A549 (cell line): ENCODE measurements at regions not wholly inside any gene's neighbourhood (a gene's known extent, or its start where the extent isn't known, plus 50 kb on each side); places are given as distances from the start of the nearest gene placed in this dataset.
A peak's percentile ranks its signal among the peaks of the same experiment; 100 is the strongest.

Experiments used
- ATAC-seq, 2 experiments: fragments of 200-7000 bp in 1 of 2; fragments of >200 bp in 1 of 2; cut with Nextera tagmentation in 1 of 2; cut with Tn5 transposase in 1 of 2; 3 replicates each; pipeline versions ENCODE4 v1.8.0 to v1.9.1; 2018 to 2020; ENCODE audit warnings: mild to moderate bottlenecking in 1 of 2, moderate library complexity in 1 of 2
- CTCF ChIA-PET: fragments of 300-600 bp; sonication (Branson Sonifier 250); formaldehyde crosslinking; extraction: SDS; loops from one replicate; lab custom pipeline; 2021; ENCODE audit warnings: antibody characterized with exemption, inconsistent platforms; lab: Yijun Ruan, JAX
- POLR2A ChIA-PET: fragments of 350-600 bp; formaldehyde crosslinking; extraction: SDS; loops from one replicate; lab custom pipeline; 2021; ENCODE audit warnings: antibody characterized with exemption, inconsistent platforms; lab: Yijun Ruan, JAX
- DNase-seq, 2 experiments: peaks; one replicate each; pipeline versions ENCODE4 v3.0.0 to v3.0.0-alpha.2; 2011 to 2016; ENCODE audit warnings: low read depth in 1 of 2, low spot score in 1 of 2
- FAIRE-seq: peaks from 2 replicates; lab custom pipeline; 2011; peaks lifted over from hg19 to GRCh38; lab: Jason Lieb, UNC
- H3K27ac ChIP-seq, 2 experiments: fragments of >200 bp; sonication (Bioruptor Twin); formaldehyde crosslinking; 3 replicates each; pipeline ENCODE4 v1.5.1; 2016 to 2017
- H3K4me1 ChIP-seq: fragments of >200 bp; sonication (Bioruptor Twin); formaldehyde crosslinking; 3 replicates; pipeline ENCODE4 v1.6.1; 2016
- H3K4me2 ChIP-seq: fragments of >200 bp; sonication (Bioruptor Twin); formaldehyde crosslinking; 3 replicates; pipeline ENCODE4 v1.6.1; 2016
- H3K4me3 ChIP-seq: fragments of >200 bp; sonication (Bioruptor Twin); formaldehyde crosslinking; 3 replicates; pipeline ENCODE4 v1.5.1; 2016
- H3K9me3 ChIP-seq: fragments of >200 bp; sonication (Bioruptor Twin); formaldehyde crosslinking; 3 replicates; pipeline ENCODE4 v1.6.1; 2016
- ATOH8 ChIP-seq: fragments of 250-450 bp; sonication (Bioruptor Pico); IDR thresholded peaks from 2 replicates; pipeline ENCODE4 v1.5.0; 2020; ENCODE audit warnings: low read depth, mild to moderate bottlenecking, moderate library complexity
- BHLHE40 ChIP-seq: IDR thresholded peaks from 2 replicates; pipeline ENCODE4 v1.6.1; 2012; ENCODE audit warnings: low read depth, low read length, inconsistent platforms
- CEBPB ChIP-seq, 2 experiments: fragments of >200 bp in 1 of 2; sonication (Bioruptor Twin) in 1 of 2; formaldehyde crosslinking in 1 of 2; IDR thresholded peaks; 2 replicates each; pipeline ENCODE4 v1.6.1; 2012 to 2016
- ESRRA ChIP-seq: fragments of 150-350 bp; IDR thresholded peaks from 2 replicates; pipeline ENCODE4 v1.6.1; 2014; ENCODE audit warnings: mild to moderate bottlenecking, low read length, borderline replicate concordance
- FOSL2 ChIP-seq, 2 experiments: fragments of 450-650 bp in 1 of 2; fragments of >200 bp in 1 of 2; sonication (Bioruptor Twin) in 1 of 2; formaldehyde crosslinking; IDR thresholded peaks; 2 replicates each; pipeline versions ENCODE4 v1.5.0 to v1.6.1; 2016 to 2020; ENCODE audit warnings: mild to moderate bottlenecking in 1 of 2, moderate library complexity in 1 of 2
- GATA3 ChIP-seq: IDR thresholded peaks from 2 replicates; pipeline ENCODE4 v1.6.1; 2012; ENCODE audit warnings: borderline replicate concordance
- HDAC2 ChIP-seq: fragments of 200-600 bp; sonication (generic); IDR thresholded peaks from 2 replicates; pipeline ENCODE4 v1.6.1; 2016
- HOXA7 ChIP-seq: fragments of 250-450 bp; sonication (Bioruptor Pico); IDR thresholded peaks from 2 replicates; pipeline ENCODE4 v1.5.0; 2020; ENCODE audit warnings: mild to moderate bottlenecking, moderate library complexity
- KDM5A ChIP-seq: fragments of 200-600 bp; sonication (generic); IDR thresholded peaks from 2 replicates; pipeline ENCODE4 v1.6.1; 2016; ENCODE audit warnings: antibody characterized with exemption, mild to moderate bottlenecking
- POLR2A ChIP-seq: IDR thresholded peaks from 2 replicates; pipeline ENCODE4 v1.6.1; 2012; ENCODE audit warnings: mild to moderate bottlenecking, low read length
- POLR2AphosphoS2 ChIP-seq: conservative IDR thresholded peaks from 2 replicates; pipeline ENCODE4 v1.6.1; 2012; ENCODE audit warnings: low read length, improper control_type of control experiment, inconsistent platforms
- RAD21 ChIP-seq, 2 experiments: fragments of >200 bp in 1 of 2; sonication (Bioruptor Twin) in 1 of 2; formaldehyde crosslinking in 1 of 2; IDR thresholded peaks in 1 of 2; conservative IDR thresholded peaks in 1 of 2; 2 replicates in 1 of 2; 3 replicates in 1 of 2; pipeline ENCODE4 v1.6.1; 2012 to 2018; ENCODE audit warnings: inconsistent platforms in 1 of 2
- SMC3 ChIP-seq: fragments of >200 bp; sonication (Bioruptor Twin); formaldehyde crosslinking; IDR thresholded peaks from 3 replicates; pipeline ENCODE4 v1.6.1; 2018; ENCODE audit warnings: inconsistent platforms
- USF2 ChIP-seq: fragments of 450-650 bp; IDR thresholded peaks from 2 replicates; pipeline ENCODE4 v1.6.1; 2014; ENCODE audit warnings: antibody characterized with exemption
- WGBS: methylation state at CpG from one replicate; pipeline ENCODE4 v1.1.6; 2017; ENCODE audit errors: missing lambda C conversion rate; 5-methylcytosine and 5-hydroxymethylcytosine counted together
- TF ChIP-seq, protein P1 (sequence below): fragments of 150-350 bp; IDR thresholded peaks from 2 replicates; pipeline ENCODE4 v1.6.1; 2014; ENCODE audit warnings: low read depth, mild to moderate bottlenecking, low read length
- TF ChIP-seq, protein P2 (sequence below): fragments of >200 bp; sonication (Bioruptor Twin); formaldehyde crosslinking; IDR thresholded peaks from 3 replicates; pipeline ENCODE4 v1.5.1; 2016
- TF ChIP-seq, protein P3 (sequence below): IDR thresholded peaks from 2 replicates; pipeline ENCODE4 v1.6.1; 2012; ENCODE audit warnings: low read depth, borderline replicate concordance

GRCh38 chr7:33807779-33808482 is 97.4 kb upstream of the BMPER start:
- POLR2A ChIA-PET, result interaction anchor here (1.0 kb wide), 1 partner anchor 97 kb away, joined by 4 read pairs; no protein-coding TSS in a partner anchor
- ATAC-seq (peak; percentile 78 to 82), FAIRE-seq (no peak), DNase-seq (peak; percentile 18 to 62)
- TF ChIP-seq, protein P1, sequence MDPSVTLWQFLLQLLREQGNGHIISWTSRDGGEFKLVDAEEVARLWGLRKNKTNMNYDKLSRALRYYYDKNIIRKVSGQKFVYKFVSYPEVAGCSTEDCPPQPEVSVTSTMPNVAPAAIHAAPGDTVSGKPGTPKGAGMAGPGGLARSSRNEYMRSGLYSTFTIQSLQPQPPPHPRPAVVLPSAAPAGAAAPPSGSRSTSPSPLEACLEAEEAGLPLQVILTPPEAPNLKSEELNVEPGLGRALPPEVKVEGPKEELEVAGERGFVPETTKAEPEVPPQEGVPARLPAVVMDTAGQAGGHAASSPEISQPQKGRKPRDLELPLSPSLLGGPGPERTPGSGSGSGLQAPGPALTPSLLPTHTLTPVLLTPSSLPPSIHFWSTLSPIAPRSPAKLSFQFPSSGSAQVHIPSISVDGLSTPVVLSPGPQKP, result no peak
- peak; percentile 47 for TF ChIP-seq SMC3
- no peak for TF ChIP-seq ESRRA
- peak; percentile 47 to 55 for TF ChIP-seq RAD21 (conservative IDR thresholded peaks at IDR 0.05 in 1 of 2, IDR thresholded peaks at IDR 0.05 in 1 of 2)
- TF ChIP-seq HDAC2, result no peak
- TF ChIP-seq, protein P2, sequence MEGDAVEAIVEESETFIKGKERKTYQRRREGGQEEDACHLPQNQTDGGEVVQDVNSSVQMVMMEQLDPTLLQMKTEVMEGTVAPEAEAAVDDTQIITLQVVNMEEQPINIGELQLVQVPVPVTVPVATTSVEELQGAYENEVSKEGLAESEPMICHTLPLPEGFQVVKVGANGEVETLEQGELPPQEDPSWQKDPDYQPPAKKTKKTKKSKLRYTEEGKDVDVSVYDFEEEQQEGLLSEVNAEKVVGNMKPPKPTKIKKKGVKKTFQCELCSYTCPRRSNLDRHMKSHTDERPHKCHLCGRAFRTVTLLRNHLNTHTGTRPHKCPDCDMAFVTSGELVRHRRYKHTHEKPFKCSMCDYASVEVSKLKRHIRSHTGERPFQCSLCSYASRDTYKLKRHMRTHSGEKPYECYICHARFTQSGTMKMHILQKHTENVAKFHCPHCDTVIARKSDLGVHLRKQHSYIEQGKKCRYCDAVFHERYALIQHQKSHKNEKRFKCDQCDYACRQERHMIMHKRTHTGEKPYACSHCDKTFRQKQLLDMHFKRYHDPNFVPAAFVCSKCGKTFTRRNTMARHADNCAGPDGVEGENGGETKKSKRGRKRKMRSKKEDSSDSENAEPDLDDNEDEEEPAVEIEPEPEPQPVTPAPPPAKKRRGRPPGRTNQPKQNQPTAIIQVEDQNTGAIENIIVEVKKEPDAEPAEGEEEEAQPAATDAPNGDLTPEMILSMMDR, result peak; percentile 45; the same call in 2 of the 3 replicates
- no peak for TF ChIP-seq KDM5A
- TF ChIP-seq CEBPB (IDR thresholded peaks at IDR 0.05), result peak in 1 of 2 experiments; percentile 55; a peak in 2 of 4 replicates
- 46% methylated on average over 10 of the region's 10 CpGs for WGBS
- H3K4me2 ChIP-seq, result peak overlapping the region; percentile 42
- no peak overlapping the region for H3K4me3 ChIP-seq
- H3K9me3 ChIP-seq, result no peaks in the 10 kb centered on the region
- CTCF ChIA-PET, result interaction anchor here (0.5 to 2.5 kb wide), 21 partner anchors 9 to 1997 kb away, joined by 3 to 16 read pairs (median 3); partner anchors contain the start of gene BMPER
- peak overlapping the region; percentile 39 to 49; a peak in 5 of 6 replicates for H3K27ac ChIP-seq
- peaks cover 28% of the 10 kb centered on the region for H3K4me1 ChIP-seq

GRCh38 chr7:33809228-33809627 is 96.1 kb upstream of the BMPER start:
- H3K27ac ChIP-seq, result no peak overlapping the region
- FAIRE-seq (no peak), DNase-seq (no peak), ATAC-seq (no peak)
- TF ChIP-seq GATA3 (no peak), FOSL2 (IDR thresholded peaks at IDR 0.05) (no peak), FOSL2 (CRISPR knock-in tag; IDR thresholded peaks at IDR 0.05) (no peak), POLR2A (no peak)
- CTCF ChIA-PET, result interaction anchor here (1.5 to 2.4 kb wide), 2 partner anchors 68 to 86 kb away, joined by 6 to 7 read pairs; no protein-coding TSS in a partner anchor
- no peak overlapping the region for H3K4me3 ChIP-seq
- H3K4me1 ChIP-seq, result peaks cover 28% of the 10 kb centered on the region
- no peaks in the 10 kb centered on the region for H3K9me3 ChIP-seq
- H3K4me2 ChIP-seq, result no peak overlapping the region
- POLR2A ChIA-PET, result no interaction called here
- 33% methylated on average over 3 of the region's 3 CpGs for WGBS

DNA sequence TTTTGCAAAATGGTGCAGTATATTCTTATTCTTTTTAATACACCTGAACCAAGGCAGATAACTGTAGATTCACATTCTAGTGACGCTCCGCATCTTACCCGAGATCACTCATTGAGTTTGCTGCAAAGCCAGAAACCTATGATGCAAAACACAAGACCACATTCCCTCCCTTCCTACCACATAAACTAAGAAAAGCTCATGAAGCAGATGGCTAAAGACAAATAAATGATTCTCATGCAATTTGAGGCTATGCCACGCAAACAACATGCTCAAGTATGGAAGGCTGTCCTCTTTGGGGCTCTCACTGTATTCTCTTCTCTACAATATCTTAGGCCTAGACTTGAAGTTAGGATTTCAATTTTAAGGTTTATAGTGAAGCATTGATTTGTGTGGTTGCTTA is 95.0 kb upstream of the BMPER start:
- H3K9me3 ChIP-seq, result no peaks in the 10 kb centered on the region
- no peak for ATAC-seq
- ChIA-PET CTCF (interaction anchor here (2.4 kb wide), 1 partner anchor 85 kb away, joined by 7 read pairs; no protein-coding TSS in a partner anchor), POLR2A (no interaction called here)
- no peak for TF ChIP-seq BHLHE40
- TF ChIP-seq RAD21 (conservative IDR thresholded peaks at IDR 0.05 in 1 of 2, IDR thresholded peaks at IDR 0.05 in 1 of 2), result no peak
- no peak for TF ChIP-seq HOXA7 (CRISPR knock-in tag)
- TF ChIP-seq, protein P3, sequence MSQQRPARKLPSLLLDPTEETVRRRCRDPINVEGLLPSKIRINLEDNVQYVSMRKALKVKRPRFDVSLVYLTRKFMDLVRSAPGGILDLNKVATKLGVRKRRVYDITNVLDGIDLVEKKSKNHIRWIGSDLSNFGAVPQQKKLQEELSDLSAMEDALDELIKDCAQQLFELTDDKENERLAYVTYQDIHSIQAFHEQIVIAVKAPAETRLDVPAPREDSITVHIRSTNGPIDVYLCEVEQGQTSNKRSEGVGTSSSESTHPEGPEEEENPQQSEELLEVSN, result no peak
- no peak for TF ChIP-seq ATOH8 (CRISPR knock-in tag)
- TF ChIP-seq USF2, result no peak
- no peak for TF ChIP-seq POLR2AphosphoS2
- TF ChIP-seq POLR2A, result no peak
- H3K4me3 ChIP-seq, result no peak overlapping the region
- 88% methylated on average over 4 of the region's 4 CpGs for WGBS
- peaks cover 28% of the 10 kb centered on the region for H3K4me1 ChIP-seq
- no peak for DNase-seq
- no peak overlapping the region for H3K4me2 ChIP-seq
- no peak for FAIRE-seq
- H3K27ac ChIP-seq, result no peak overlapping the region
